ENCODE measurements at regions not wholly inside any gene's neighbourhood (a gene's known extent, or its start where the extent isn't known, plus 50 kb on each side); places are given as distances from the start of the nearest gene placed in this dataset.

- no peak for TF ChIP-seq CTCF (IDR thresholded peaks at IDR 0.05; ENCODE audit: extremely low read depth, missing control alignments)
These were observed 489.7 kb downstream of the EIPR1 start for GRCh38 chr2:2887772-2888387.

GRCh38 chr2:2886922-2887321 lies 490.7 kb downstream of the EIPR1 start:
- TF ChIP-seq CTCF (IDR thresholded peaks at IDR 0.05; ENCODE audit: extremely low read depth, missing control alignments): no peak
- no peak for DNase-seq (ENCODE audit: low spot score)

More at GRCh38 chr2:2887772-2888387, 489.7 kb downstream of the EIPR1 start:
- DNase-seq (ENCODE audit: low spot score): no peak

GRCh38 chr2:2881499-2881898 lies 496.1 kb downstream of the EIPR1 start:
- no peak for TF ChIP-seq CTCF (IDR thresholded peaks at IDR 0.05; ENCODE audit: extremely low read depth, missing control alignments)

GRCh38 chr2:2880938-2881337 lies 496.7 kb downstream of the EIPR1 start:
- TF ChIP-seq CTCF (IDR thresholded peaks at IDR 0.05; ENCODE audit: extremely low read depth, missing control alignments): no peak
- DNase-seq (ENCODE audit: low spot score): no peak

More at GRCh38 chr2:2881499-2881898, 496.1 kb downstream of the EIPR1 start:
- no peak for DNase-seq (ENCODE audit: low spot score)

- peak; percentile 77 for DNase-seq (ENCODE audit: low spot score)
- no peak for TF ChIP-seq CTCF (IDR thresholded peaks at IDR 0.05; ENCODE audit: extremely low read depth, missing control alignments)
These were observed 497.8 kb downstream of the EIPR1 start for GRCh38 chr2:2879781-2880180.

- TF ChIP-seq CTCF (IDR thresholded peaks at IDR 0.05; ENCODE audit: extremely low read depth, missing control alignments): no peak
- DNase-seq (ENCODE audit: low spot score): no peak
These were observed 498.5 kb downstream of the EIPR1 start for GRCh38 chr2:2879071-2879470.

GRCh38 chr2:2877427-2877826 lies 500.2 kb downstream of the EIPR1 start:
- DNase-seq (ENCODE audit: low spot score): no peak
- no peak for TF ChIP-seq CTCF (IDR thresholded peaks at IDR 0.05; ENCODE audit: extremely low read depth, missing control alignments)
